LNCAP (cell line): ENCODE measurements at regions not wholly inside any gene's neighbourhood (a gene's known extent, or its start where the extent isn't known, plus 50 kb on each side); places are given as distances from the start of the nearest gene placed in this dataset.

Experiments used
- CTCF ChIP-seq: fragments of 450-650 bp; IDR thresholded peaks from 2 replicates; pipeline ENCODE4 v1.5.1; 2017; ENCODE audit warnings: mild to moderate bottlenecking

- no peak for TF ChIP-seq CTCF
Observed at GRCh38 chr2:236336575-236337464, 72.6 kb upstream of the ASB18 start.

GRCh38 chr2:236337465-236338325, 73.5 kb upstream of the ASB18 start:
- TF ChIP-seq CTCF: no peak

GRCh38 chr2:236338495-236339184, 74.4 kb upstream of the ASB18 start:
- no peak for TF ChIP-seq CTCF

GRCh38 chr2:236340251-236340650, 76.0 kb upstream of the ASB18 start:
- no peak for TF ChIP-seq CTCF

- TF ChIP-seq CTCF: no peak
Observed at GRCh38 chr2:236341067-236341466, 76.9 kb upstream of the ASB18 start.

GRCh38 chr2:236341721-236342120, 77.5 kb upstream of the ASB18 start:
- TF ChIP-seq CTCF: no peak

- no peak for TF ChIP-seq CTCF
Observed at GRCh38 chr2:236342507-236342906, 78.3 kb upstream of the ASB18 start.
